ENCODE measurements at regions not wholly inside any gene's neighbourhood (a gene's known extent, or its start where the extent isn't known, plus 50 kb on each side); places are given as distances from the start of the nearest gene placed in this dataset.

DNA sequence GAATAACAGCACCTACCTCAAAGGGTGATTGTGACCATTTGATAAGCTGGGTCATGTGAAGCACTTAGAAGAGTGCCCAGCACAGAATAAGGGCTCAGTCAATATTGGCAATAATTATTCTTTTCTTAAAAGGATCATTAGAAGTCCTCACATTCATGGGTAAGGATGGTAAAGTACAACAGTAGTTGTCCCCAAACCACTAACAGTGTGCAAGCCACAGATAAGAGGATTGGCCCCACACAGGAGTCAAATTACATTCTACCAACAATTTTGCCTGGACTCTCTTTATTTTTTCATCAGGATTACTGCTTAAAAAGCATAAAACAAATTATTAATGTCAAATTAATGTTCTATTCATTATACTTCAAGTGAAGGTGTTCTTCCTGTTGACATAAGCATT lies 271.5 kb upstream of the PDGFD start:
- no peak for ATAC-seq (replicated peaks in 1 of 2)
- peaks cover 2 to 3% of the 10 kb centered on the region in 2 donors for H3K9me3 Mint-ChIP-seq
- no peaks in the 10 kb centered on the region for H3K36me3 Mint-ChIP-seq (ENCODE audit: insufficient read depth in 2 of 2)
- DNase-seq: no peak
- H3K27ac Mint-ChIP-seq: no peak overlapping the region
- no peak overlapping the region for H3K4me3 Mint-ChIP-seq
- H3K27me3 Mint-ChIP-seq (ENCODE audit: low read depth): peaks cover 6% of the 10 kb centered on the region
- no peaks in the 10 kb centered on the region for H3K4me1 Mint-ChIP-seq (ENCODE audit: low read depth)

- Mint-ChIP-seq H3K27ac (no peak overlapping the region), H3K36me3 (ENCODE audit: insufficient read depth in 2 of 2) (no peaks in the 10 kb centered on the region), H3K27me3 (ENCODE audit: low read depth) (peaks cover 5% of the 10 kb centered on the region), H3K9me3 (peaks cover under 1 to 2% of the 10 kb centered on the region in 2 donors), H3K4me1 (ENCODE audit: low read depth) (no peaks in the 10 kb centered on the region), H3K4me3 (no peak overlapping the region)
- DNase-seq (no peak), ATAC-seq (replicated peaks in 1 of 2) (no peak)
Measured at GRCh38 chr11:104433751-104434150, 269.8 kb upstream of the PDGFD start.

DNA sequence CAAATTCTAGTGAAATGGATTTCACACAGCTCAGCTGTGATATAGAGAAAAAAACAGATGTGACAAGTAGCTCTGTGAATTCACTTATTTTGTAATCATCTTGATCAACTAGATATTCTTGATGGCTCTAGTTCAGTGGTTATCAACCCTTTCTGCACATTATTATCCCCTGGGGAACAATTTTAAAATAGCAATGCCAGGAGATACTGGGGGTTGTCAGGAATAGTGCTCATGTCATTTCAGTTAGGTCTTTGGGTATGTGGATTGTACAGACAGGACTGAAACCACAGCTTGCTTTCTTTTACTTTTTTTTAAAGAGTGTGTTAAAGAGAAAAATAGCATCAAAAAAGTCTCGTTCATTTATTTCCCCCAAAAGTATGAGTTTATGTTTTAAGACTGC lies 269.0 kb upstream of the PDGFD start:
- Mint-ChIP-seq H3K9me3 (peaks cover 0 to 1% of the 10 kb centered on the region in 2 donors), H3K27ac (no peak overlapping the region), H3K4me1 (ENCODE audit: low read depth) (no peaks in the 10 kb centered on the region), H3K36me3 (ENCODE audit: insufficient read depth in 2 of 2) (no peaks in the 10 kb centered on the region), H3K27me3 (ENCODE audit: low read depth) (no peaks in the 10 kb centered on the region), H3K4me3 (no peak overlapping the region)
- ATAC-seq (replicated peaks in 1 of 2) (no peak), DNase-seq (no peak)

GRCh38 chr11:104432526-104432925 lies 268.6 kb upstream of the PDGFD start:
- peaks cover 0 to 1% of the 10 kb centered on the region in 2 donors for H3K9me3 Mint-ChIP-seq
- ATAC-seq (replicated peaks in 1 of 2) (no peak), DNase-seq (no peak)
- H3K4me1 Mint-ChIP-seq (ENCODE audit: low read depth): no peaks in the 10 kb centered on the region
- no peak overlapping the region for H3K27ac Mint-ChIP-seq
- no peaks in the 10 kb centered on the region for H3K27me3 Mint-ChIP-seq (ENCODE audit: low read depth)
- no peak overlapping the region for H3K4me3 Mint-ChIP-seq
- no peaks in the 10 kb centered on the region for H3K36me3 Mint-ChIP-seq (ENCODE audit: insufficient read depth in 2 of 2)

DNA sequence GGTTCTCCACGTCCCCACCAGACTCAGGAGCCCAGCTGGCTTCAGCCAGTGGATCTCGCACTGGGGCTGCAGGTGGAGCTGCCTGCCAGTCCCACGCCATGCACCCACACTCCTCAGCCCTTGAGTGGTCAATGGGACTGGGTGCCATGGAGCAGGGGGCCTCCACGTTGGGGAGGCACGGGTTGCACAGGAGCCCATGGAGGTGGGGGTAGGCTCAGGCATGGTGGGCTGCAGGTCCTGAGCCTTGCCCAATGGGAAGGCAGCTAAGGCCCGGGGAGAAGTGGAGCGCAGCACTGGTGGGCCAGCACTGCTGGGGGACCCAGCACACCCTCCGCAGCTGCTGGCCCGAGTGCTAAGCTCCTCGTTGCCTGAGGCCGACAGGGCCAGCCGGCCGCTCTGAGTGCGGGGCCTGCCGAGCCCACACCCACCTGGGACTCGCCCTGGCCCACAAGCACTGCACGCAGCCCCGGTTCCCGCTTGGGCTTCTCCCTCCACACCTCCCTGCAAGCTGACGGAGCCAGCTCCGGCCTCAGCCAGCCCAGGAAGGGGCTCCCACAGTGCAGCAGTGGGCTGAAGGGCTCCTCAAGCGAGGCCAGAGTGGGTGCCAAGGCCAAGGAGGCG lies 258.5 kb upstream of the PDGFD start:
- Mint-ChIP-seq H3K36me3 (ENCODE audit: insufficient read depth in 2 of 2) (no peaks in the 10 kb centered on the region), H3K4me3 (no peak overlapping the region), H3K4me1 (ENCODE audit: low read depth) (no peaks in the 10 kb centered on the region), H3K27me3 (ENCODE audit: low read depth) (no peaks in the 10 kb centered on the region), H3K27ac (no peak overlapping the region), H3K9me3 (no peaks in the 10 kb centered on the region)
- ATAC-seq (replicated peaks in 1 of 2) (no peak), DNase-seq (no peak)

- ATAC-seq (replicated peaks in 1 of 2): no peak
- H3K9me3 Mint-ChIP-seq: no peaks in the 10 kb centered on the region
- no peaks in the 10 kb centered on the region for H3K27me3 Mint-ChIP-seq (ENCODE audit: low read depth)
- no peaks in the 10 kb centered on the region for H3K36me3 Mint-ChIP-seq (ENCODE audit: insufficient read depth in 2 of 2)
- no peak overlapping the region for H3K27ac Mint-ChIP-seq
- H3K4me1 Mint-ChIP-seq (ENCODE audit: low read depth): no peaks in the 10 kb centered on the region
- H3K4me3 Mint-ChIP-seq: no peak overlapping the region
- DNase-seq: no peak
Measured at GRCh38 chr11:104410336-104410735, 246.4 kb upstream of the PDGFD start.

GRCh38 chr11:104408630-104409029 lies 244.7 kb upstream of the PDGFD start:
- Mint-ChIP-seq H3K4me1 (ENCODE audit: low read depth) (no peaks in the 10 kb centered on the region), H3K4me3 (no peak overlapping the region), H3K27me3 (ENCODE audit: low read depth) (no peaks in the 10 kb centered on the region), H3K36me3 (ENCODE audit: insufficient read depth in 2 of 2) (no peaks in the 10 kb centered on the region), H3K27ac (no peak overlapping the region), H3K9me3 (no peaks in the 10 kb centered on the region)
- ATAC-seq (replicated peaks in 1 of 2): no peak
- no peak for DNase-seq

DNA sequence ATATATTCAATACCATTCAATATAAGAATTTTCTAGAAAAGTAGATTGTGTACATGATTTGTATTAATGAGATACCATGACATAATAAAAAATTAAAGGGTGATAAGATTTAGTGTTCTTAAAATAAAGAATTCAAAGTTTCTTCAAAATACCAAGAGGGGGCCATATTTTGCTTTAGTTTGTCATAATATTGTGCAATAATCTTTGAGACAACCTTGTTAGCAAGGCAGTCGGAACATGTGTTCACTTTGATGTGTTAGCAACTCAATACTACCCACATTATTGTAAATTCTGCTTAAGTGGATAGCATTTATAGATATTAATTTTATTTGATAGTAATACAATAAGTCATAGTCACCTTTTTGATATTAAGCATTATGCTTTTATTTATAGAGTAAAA lies 241.3 kb upstream of the PDGFD start:
- Mint-ChIP-seq H3K36me3 (ENCODE audit: insufficient read depth in 2 of 2) (no peaks in the 10 kb centered on the region), H3K27me3 (ENCODE audit: low read depth) (no peaks in the 10 kb centered on the region), H3K9me3 (no peaks in the 10 kb centered on the region), H3K4me1 (ENCODE audit: low read depth) (peaks cover 8% of the 10 kb centered on the region), H3K27ac (no peak overlapping the region), H3K4me3 (no peak overlapping the region)
- ATAC-seq (replicated peaks in 1 of 2) (no peak), DNase-seq (no peak)

- Mint-ChIP-seq H3K4me3 (no peak overlapping the region), H3K36me3 (ENCODE audit: insufficient read depth in 2 of 2) (no peaks in the 10 kb centered on the region), H3K27ac (no peak overlapping the region), H3K9me3 (no peaks in the 10 kb centered on the region), H3K4me1 (ENCODE audit: low read depth) (peaks cover 8% of the 10 kb centered on the region), H3K27me3 (ENCODE audit: low read depth) (no peaks in the 10 kb centered on the region)
- no peak for ATAC-seq (replicated peaks in 1 of 2)
- DNase-seq: no peak
Measured at GRCh38 chr11:104404231-104405175, 240.6 kb upstream of the PDGFD start.

- Mint-ChIP-seq H3K36me3 (ENCODE audit: insufficient read depth in 2 of 2) (no peaks in the 10 kb centered on the region), H3K27ac (no peak overlapping the region), H3K4me1 (ENCODE audit: low read depth) (peaks cover 8% of the 10 kb centered on the region), H3K4me3 (no peak overlapping the region), H3K9me3 (no peaks in the 10 kb centered on the region), H3K27me3 (ENCODE audit: low read depth) (no peaks in the 10 kb centered on the region)
- no peak for DNase-seq
- peak in 1 of 2 donors; percentile 25 for ATAC-seq (replicated peaks in 1 of 2)
Measured at GRCh38 chr11:104402812-104403521, 239.0 kb upstream of the PDGFD start.

- Mint-ChIP-seq H3K4me1 (ENCODE audit: low read depth) (no peaks in the 10 kb centered on the region), H3K27ac (no peak overlapping the region), H3K27me3 (ENCODE audit: low read depth) (no peaks in the 10 kb centered on the region), H3K36me3 (ENCODE audit: insufficient read depth in 2 of 2) (no peaks in the 10 kb centered on the region), H3K9me3 (no peaks in the 10 kb centered on the region), H3K4me3 (no peak overlapping the region)
- no peak for DNase-seq
- ATAC-seq (replicated peaks in 1 of 2): no peak
Measured at GRCh38 chr11:104394508-104394907, 230.6 kb upstream of the PDGFD start.

DNA sequence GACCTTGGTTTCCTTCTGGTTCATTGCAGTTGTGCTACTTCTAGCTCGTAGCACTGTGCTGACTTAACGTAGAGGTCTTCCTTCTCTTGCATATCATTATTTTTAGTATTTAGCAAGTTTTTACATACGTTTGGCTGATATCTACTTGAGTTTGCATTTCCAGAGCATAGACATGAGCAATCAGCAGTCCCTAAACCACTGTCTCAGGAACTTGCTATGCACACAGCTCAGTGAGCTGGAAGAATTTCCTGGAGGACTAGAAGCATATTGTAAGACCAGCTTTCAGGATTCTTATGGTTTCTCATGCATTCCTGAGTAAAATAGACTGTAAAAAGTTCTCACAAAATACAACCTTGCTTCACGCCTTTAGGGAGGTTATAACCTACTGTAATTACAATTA lies 226.7 kb upstream of the PDGFD start:
- Mint-ChIP-seq H3K9me3 (no peaks in the 10 kb centered on the region), H3K27me3 (ENCODE audit: low read depth) (no peaks in the 10 kb centered on the region), H3K4me3 (no peak overlapping the region), H3K27ac (no peak overlapping the region), H3K4me1 (ENCODE audit: low read depth) (no peaks in the 10 kb centered on the region), H3K36me3 (ENCODE audit: insufficient read depth in 2 of 2) (no peaks in the 10 kb centered on the region)
- DNase-seq: no peak
- ATAC-seq (replicated peaks in 1 of 2): no peak

DNA sequence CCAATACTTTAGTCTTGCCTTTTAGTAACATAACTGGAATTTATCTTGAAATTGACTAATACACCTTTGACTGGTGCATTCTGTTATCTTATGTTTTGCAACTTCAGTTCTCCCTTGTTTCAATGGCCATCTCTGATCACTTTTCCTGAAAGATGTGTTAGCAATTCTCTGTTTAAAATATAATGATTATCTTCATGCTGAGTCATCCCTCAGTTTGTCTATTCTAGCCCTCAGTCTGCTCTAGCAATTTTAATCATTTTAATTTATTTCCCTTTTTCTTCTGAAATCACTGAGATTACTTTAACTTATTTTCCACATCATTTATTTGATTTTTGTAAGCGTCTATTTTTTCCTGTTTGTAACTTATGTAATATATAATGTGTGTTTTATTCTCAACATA lies 221.9 kb upstream of the PDGFD start:
- H3K36me3 Mint-ChIP-seq (ENCODE audit: insufficient read depth in 2 of 2): no peaks in the 10 kb centered on the region
- H3K27me3 Mint-ChIP-seq (ENCODE audit: low read depth): no peaks in the 10 kb centered on the region
- H3K4me1 Mint-ChIP-seq (ENCODE audit: low read depth): no peaks in the 10 kb centered on the region
- H3K27ac Mint-ChIP-seq: no peak overlapping the region
- ATAC-seq (replicated peaks in 1 of 2) (no peak), DNase-seq (no peak)
- no peak overlapping the region for H3K4me3 Mint-ChIP-seq
- H3K9me3 Mint-ChIP-seq: no peaks in the 10 kb centered on the region
